ENCODE measurements at regions not wholly inside any gene's neighbourhood (a gene's known extent, or its start where the extent isn't known, plus 50 kb on each side); places are given as distances from the start of the nearest gene placed in this dataset.
A peak's percentile ranks its signal among the peaks of the same experiment; 100 is the strongest.

DNA sequence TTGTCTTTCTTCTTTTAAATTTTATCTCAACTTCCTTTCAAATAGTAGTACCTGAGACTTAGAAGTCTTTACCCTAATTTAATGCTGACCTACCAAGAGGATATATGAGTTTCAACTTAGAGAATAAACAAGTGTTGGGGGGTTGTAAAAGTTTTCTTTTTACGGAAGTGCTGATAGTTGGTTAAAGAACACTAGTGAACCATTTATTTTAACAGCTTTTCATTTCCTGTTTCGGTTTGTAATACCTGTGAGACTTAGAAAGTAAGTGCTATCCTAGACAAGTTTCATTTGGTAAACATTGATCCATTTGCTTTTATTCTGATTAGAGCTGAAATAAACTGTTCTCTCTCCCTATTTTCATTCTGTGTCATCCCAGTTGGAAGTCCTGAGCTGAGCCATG is 683.1 kb upstream of the SORCS1 start:
- DNase-seq = no peak

DNA sequence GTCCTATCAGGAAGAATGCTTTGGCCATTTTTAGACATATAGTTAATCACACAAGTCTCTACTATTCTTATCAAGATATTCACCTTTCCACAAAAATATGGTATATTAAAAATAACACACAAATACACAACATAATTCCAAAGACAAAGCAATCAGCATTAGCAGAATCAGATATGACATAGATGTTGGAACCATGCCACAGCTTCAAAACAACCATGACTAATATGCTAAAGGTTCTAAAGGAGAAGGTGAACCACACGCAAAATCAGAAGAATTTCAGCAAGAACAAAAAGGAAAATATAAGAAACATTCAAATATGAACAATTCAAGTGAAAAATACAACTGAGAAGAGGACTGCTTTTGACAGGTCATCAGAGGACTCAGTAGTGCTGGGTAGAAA is 670.2 kb upstream of the SORCS1 start:
- DNase-seq = no peak

DNA sequence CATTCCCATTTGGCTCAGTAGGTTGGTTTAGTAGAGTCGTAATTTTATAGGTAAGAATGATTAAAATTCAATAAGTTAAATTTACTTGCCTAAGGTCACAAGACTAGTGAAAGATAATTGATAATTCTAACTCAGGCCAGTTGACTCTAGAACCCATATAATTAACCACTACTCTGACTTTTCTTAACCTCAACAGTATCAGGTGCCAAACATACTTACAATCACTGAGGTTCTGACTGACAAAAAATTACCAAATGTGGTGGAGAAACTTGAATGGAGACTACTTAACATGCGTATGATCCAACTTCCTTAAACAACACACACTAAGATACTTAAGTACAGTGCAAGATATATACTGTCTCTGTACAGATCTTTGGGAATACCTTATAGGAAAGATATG is 667.3 kb upstream of the SORCS1 start:
- no peak for DNase-seq

DNA sequence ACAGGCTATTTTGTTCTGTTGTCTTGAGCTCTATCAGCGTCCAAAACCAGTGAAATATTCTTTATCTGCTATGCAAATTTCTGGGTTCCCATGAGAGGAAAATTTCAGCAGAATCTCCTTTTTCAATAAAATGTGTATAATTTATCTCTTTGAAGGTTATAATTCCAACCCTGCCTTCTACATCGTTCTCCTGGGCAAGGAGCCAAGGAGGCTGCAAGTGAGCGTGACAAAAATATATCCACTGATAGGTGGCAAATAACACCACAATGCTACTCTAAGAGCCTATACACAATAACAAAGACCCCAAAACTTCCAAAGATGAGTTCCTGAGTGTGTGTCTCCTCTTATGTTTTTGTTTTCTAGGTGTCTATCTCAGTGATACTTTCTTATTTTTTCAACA is 664.7 kb upstream of the SORCS1 start:
- DNase-seq = no peak

DNA sequence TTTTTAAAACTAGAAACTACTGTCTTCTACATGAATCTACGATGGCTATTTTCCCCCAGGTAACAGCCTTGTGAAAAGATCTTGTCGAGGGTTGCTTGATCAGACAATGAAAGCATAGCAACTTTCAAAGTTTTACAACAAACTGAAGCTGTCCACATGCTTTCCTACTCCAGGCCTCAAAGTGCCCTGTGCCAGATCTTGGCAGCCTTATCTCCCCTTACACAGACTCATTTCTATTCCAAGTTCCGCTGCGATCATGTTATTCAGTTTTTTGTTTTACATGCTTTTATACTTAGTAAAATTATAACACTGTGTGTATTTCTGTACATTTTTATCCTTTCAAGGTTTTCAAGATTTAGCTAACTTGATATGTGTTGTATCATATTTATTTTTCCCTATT is 661.7 kb upstream of the SORCS1 start:
- no peak for DNase-seq

DNA sequence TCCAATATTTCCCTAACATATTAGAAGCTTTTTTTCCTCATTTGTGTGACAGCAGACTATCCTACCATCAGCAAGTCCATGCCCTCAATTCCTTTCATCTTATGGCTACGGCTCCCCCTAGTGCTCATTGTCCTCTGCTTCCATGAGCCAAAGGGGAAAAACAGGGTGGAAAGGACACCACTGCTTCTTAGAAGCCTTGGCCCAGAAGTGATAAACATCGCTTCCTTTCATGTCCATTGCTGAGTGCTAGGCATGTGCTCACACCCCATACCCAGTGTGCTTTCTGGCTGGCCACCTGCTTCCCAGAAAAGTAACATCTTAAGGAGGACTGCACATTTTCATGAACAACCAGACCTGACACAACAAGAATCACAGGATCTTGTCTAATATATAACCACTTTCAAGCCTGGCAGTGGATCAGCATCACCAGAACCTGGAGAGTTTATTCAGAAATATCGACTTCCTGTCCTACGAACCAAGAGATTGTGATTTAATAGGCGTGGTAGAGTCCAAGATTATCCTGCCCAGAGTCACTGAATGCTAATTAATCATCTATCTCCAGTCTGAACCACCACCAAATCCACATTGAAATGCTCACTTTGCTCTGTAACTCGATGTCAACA is 650.5 kb upstream of the SORCS1 start:
- DNase-seq = peak; percentile 10

DNA sequence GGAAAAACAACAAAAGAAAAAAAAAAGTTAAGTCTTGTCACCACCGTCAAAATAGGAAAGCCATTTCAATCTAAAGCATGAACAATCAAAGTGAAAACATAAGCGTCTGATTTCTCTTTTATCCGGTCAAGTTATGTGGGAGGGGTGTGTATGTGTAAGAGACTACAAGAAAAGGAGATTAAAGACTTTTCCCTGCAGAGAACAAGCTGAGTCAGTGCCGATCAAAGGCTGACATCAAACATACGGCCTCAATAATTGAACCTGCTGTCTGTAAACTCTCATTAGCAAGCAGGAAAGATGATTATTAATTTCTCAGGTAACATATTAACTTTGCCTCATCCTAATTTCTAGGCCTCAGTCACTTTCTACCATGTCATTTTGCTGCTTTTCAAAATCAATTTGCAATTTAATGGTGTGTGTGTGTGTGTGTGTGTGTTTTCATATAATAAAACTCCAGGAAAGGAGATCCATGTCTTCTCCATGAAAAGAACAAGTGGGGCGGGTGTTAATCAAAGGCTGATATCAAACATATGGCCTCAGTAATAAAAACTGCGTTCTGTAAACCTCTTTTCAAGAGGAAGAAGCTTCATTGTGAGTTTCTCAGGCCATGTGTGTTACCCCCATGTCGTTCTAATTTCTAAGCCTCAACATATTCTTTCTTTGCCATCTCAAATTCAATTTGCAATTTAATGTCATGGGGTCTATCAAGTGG is 649.1 kb upstream of the SORCS1 start:
- no peak for DNase-seq

DNA sequence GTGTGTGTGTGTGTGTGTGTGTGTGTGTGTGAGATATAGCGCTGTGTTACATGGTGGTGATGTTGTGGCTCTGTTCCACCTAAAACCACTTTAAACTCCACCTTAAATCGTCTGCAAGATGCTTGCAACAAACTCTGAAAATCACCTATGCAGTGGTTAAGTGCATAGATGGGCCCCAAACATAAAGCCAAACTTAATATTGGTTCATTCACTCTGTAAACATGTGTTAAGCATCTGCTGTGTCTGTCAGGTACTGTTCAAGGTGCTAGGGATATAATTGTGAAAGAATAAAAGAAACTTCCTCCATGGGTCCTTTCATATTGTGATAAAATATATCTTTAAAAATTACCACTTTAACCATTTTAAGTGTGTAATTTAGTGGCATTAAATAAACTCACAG is 645.4 kb upstream of the SORCS1 start:
- DNase-seq = no peak

DNA sequence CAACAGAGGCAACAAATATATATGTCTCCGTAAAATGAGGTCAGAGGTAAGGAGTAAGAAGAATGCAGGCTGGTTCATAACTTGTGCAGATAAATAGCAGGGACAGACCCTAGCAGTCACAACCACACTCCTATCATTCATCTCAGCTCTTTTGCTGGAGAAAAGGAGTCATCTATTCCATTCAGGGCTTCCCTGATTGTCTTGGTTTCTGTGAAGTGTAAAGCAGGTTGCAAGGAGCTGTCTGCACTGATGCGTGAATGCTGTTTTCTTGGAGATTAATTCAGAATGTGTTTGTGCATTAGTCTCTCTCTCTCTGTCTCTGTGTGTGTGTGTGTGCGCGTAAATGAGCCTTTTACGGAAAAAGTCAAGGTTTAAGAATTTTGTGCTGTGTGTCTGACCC is 643.3 kb upstream of the SORCS1 start:
- DNase-seq = no peak

DNA sequence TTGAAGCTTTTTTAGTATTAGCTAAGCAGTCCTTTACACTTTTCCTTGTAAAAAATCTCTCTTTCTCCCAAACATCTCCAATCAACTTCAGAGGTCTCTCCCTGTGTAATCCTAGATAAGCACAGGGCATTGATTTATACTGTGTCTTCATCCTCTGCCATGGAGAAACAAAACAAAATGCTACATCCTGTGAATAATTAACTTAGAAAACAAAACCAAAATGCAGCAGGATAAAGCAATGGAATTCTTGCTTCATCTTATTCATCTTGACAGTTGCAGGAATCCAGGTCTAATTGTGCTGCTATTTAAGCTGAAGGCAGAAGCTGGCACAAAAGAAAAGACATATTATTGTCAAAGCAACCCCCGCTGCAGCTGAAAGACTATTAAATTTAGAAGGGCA is 641.5 kb upstream of the SORCS1 start:
- DNase-seq = no peak

DNA sequence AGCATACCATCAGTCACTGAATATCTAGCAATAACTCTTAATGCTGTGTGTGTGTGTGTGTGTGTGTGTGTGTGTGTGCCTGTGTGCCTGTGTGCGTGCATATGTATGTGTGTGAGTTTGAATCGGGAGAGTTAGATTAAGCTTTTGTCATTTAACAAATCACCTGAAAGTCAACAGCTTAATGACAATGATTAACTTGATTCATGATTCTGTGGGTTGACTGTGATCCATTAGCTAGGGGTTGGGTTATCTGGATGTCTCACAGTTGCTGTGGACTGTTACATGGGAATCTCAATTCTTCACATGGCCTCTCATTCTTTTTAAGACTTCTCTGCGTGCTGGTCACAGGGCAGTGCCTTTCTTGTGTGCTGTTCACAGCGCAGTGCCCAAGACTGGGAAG is 639.0 kb upstream of the SORCS1 start:
- no peak for DNase-seq

DNA sequence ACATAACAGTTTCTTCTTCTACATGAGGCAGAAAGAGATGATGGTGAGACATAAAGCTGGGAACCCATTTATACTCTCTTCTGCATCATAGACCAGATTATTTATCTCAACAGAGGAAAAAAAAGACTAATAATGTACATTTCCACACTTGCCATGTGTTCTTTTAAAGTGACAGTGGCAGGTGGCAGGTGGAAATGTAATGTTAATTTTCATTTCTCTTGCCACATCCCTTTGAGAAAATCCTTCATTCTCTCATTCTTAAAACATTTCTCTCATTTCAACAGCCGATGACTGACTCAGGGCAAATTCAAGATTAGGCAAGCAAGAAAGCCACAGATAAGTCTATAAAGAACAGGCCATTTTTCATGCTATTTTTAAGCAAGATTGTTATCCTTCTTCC is 635.6 kb upstream of the SORCS1 start:
- no peak for DNase-seq

DNA sequence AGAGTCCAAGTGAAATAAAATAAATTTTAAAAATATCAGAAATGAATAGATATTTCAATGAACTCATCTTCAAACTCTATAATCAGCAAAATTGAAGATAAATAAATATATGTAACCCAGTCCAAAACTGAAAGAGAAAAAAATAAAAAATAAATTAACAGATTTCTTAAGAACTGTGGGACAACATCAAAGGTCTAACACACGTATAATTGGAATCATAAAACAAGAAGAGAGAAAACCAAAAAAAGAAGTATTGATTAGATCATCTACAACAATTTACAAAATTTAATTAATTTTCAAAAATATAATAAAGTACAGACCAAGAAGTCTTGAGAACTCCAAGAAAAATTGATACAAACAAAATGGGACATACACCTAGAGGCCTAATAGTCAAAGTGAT is 625.8 kb upstream of the SORCS1 start:
- no peak for DNase-seq

DNA sequence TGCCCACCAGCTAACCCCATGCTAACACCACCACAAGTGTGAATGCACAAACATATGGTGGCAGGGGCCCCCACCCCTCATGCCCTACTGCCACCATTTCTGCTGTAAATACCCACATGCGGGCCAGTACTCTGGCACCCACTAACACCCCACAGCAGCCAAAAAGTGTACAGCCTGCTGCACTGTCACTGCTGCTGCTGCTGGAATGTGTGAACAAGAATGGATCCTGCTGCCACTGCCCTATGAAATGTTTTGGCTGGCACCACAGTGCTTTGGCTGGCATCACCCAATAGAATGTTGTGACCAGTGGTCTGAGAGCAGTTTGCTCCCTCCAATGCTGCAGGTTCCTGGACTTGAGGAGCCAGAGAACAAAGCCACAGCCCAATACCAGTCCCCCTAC is 606.6 kb upstream of the SORCS1 start:
- no peak for DNase-seq

DNA sequence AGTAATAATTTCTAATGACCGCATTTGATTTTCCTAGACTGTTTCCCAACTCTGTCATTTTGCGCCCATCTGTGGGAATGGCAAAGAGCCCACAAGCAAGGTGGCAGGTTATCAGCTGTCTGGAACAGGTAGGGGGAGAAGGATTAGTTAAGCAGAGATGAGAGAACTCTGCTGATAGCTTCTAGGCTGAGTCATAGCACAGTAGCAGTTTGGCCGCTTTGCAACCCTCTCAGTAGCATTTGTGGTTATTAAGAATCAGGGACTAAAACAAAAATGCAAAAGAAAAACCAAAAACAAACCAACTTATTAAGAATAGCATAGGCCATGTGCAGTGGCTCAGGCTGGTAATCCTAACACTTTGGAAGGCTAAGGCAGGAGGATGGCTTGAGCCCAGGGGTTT is 602.7 kb upstream of the SORCS1 start:
- DNase-seq = no peak

DNA sequence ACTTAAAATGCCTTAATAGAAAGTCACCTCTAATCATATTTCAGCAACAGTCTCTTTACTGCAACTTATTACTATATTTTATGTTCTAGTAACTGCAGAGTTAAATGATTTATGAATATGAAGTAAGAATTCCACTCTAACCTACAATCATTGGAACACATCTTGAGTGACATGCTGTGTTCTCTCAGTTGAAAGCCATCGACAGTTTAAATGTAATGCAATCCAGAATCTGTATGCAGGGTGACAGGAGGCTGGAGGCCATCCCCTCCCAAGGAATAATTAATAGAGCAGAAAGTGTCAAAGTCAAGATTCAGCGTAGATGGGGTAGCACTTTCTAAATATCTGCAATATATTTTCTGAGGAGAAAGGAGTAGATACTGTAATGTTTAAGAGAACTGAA is 590.3 kb upstream of the SORCS1 start:
- no peak for DNase-seq

DNA sequence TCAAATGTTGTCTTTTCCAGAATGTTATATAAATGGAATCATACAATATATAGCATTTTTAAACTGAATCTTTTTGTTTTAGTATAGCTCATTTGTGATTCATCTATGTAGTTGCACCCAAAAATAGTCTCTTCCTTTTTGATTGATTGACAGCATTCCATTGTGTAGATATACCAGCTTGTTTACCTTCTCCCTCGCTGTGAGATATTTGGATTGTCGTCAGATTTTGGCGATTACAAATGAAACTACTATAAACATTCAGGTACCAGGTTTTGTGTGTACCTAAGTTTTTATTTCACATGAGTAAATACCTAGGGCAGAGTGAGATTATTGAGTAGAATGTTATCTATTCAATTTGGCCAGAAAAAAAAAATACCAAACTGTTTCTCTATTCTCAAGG is 584.7 kb upstream of the SORCS1 start:
- DNase-seq = no peak

DNA sequence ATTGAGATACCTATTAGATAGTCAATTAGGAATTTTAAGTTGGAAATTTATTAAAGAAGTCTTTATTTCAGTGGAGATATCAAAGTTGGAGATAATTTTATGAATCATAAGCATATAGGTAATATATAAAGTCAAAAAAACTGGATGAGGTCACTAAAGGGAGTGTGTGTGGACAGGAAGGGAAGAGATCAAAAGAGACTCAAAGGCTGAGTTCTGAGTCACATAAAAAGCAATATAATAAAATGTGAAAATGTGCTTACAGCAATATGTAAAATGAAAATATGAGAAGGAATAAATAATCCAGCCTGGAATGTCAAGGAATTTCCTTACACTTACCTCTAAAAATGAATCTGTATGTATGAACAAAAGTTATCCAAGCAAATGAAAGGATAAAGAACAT is 583.3 kb upstream of the SORCS1 start:
- no peak for DNase-seq

DNA sequence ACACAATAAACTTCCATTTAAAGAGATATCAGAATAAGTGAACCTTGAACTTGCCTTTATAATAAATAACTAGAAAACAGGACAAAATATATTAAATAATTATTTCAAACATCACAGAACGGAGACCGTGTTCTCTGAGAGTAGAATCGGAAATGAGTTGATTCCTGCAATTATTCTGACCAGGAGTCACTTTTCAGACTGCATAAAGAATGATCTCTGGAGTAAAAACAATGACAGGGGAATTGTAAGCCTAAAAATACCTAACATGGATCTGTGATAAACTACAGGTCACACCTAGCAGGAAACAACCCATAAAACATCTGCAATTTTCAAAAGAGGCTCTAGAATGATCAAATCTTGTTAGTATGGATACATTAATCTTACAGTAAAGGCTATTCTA is 577.5 kb upstream of the SORCS1 start:
- no peak for DNase-seq

DNA sequence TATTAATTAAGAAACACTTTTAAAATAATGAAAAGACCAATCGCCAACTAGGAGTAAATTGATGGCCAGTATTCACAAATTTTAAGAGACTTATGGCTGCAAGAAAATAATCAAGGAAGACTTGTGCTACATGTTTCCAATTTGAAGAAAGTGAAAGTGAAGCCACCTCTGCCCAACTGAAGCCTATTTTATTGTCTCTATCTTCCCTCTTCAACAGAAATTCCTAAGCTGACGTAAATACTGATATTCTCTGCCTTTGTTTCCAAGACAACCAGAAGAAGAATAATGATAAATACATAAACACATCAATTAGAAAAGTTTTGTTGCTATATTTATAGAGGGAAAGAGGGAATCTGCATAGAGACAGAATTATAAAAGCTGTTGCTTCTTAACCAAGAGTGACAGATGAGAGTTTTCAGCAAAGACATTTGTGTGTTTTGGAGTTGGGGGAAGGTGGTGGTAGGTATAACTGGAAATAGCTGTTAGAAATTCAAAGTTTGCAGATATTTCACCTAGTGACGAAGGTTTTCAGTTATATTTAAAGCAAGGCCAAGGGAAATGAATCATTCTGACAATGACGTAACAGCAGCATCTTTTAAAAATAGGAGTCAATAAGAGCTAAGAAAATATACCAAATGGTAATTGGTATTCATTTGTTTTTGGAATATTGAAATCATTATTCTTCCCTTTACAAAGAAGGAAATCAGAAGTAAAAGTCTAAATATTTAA is 576.6 kb upstream of the SORCS1 start:
- DNase-seq = no peak

DNA sequence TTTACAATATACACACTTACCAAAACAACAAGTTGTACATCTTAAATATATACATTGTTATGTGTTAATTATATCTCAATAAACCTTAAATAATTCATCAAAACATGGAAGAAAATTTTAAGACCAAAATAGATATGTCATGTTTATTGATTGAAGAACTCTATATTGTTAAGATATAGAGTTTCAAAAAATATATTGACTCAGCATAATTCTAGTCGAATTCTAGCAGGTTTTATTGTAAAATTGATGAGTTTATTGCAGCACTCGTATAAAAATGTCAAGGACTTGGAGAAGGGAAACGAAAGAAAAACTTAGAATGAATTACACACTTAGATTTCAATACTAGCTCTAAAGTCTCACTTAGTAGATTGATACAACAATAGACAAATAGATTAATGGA is 575.4 kb upstream of the SORCS1 start:
- DNase-seq = no peak

DNA sequence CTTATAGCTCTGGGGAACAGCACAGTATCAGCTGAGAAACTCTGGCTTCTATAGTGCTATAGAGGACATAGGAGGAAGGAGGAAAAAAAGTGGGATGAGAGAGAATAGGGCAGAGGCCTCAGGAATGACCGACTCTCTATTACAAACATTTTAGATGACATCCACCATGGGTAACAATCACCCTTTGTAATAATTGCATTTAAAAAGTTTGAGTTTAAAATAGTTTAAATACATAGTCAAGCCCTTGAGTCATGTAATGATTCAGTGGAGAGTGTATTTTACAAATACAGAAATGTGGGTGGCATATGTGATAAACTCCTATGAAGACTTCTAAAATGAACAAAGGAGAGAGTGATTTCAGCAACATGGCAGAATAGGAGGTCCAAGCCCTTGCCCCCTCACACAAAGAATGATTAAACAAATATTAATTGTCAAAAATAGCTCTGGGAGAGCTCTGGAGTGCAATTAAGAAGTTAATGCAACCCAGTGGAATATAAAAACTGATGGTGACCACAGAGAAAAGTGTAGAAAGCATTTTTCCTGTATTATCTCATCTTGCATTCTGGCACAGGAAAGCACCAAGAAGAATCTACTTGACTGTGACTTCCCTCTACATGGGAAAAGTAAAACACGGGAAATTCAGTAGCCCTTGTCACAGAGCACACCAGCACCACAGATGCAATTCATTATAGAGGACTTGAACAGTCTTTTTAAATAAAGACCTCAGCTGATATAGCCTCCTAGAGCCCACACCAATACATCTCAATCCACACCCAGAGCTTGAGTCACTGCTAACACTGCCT is 569.0 kb upstream of the SORCS1 start:
- no peak for DNase-seq

DNA sequence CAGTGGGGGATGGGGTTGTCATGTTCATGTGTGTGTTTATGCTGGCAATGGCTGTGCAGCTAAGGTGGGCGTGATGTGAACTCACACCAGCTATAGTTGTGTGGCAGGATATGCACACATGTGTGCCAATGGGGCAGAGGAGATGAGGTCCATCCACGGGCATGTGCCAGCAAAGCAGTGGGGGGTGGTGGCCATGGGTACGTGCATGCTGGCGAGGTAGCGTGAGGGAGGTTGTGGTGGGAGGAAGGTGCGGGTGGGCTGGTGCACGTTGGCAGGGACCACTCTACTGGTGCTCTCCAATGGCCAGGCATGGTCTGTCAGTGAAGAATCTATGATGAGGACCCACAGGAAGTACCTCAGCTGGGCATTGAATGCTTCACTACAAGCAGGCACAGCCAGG is 567.5 kb upstream of the SORCS1 start:
- DNase-seq = no peak

DNA sequence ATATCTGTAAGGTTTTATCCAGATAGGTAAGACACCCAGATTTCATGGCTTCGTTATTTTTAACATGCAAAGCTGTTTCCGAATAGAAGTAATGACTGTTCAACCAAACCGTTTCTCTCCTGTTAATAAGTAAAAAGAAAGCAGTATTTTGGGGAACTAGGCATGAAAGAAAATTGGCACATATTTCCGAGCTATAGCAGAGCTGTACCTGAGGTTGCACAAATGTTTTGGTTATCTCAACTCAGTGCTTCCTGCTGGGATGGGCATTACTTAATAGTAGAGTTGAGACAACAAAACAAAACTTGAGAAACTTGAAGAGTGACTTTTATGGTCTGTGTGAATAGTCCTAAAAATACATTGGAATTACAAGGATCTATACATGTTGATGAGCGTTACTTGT is 564.3 kb upstream of the SORCS1 start:
- DNase-seq = no peak
